Chondrocyte (in vitro differentiated cells): ENCODE measurements at regions not wholly inside any gene's neighbourhood (a gene's known extent, or its start where the extent isn't known, plus 50 kb on each side); places are given as distances from the start of the nearest gene placed in this dataset.

Source experiments
- DNase-seq: peaks from one replicate; pipeline ENCODE4 v3.0.0; 2021; ENCODE audit warnings: mixed read lengths, low spot score
- H3K27ac Mint-ChIP-seq: one replicate; pipeline ENCODE4 v1.8.0; 2021; ENCODE audit warnings: mild to moderate bottlenecking, moderate library complexity, mixed read lengths; ENCODE audit not compliant: unreplicated experiment
- H3K27me3 Mint-ChIP-seq: 2 replicates; pipeline ENCODE4 v1.8.0; 2021; ENCODE audit warnings: low read depth, mixed read lengths
- H3K36me3 Mint-ChIP-seq: 2 replicates; pipeline ENCODE4 v1.8.0; 2021; ENCODE audit warnings: low read depth, mixed read lengths
- H3K4me1 Mint-ChIP-seq: 2 replicates; pipeline ENCODE4 v1.8.0; 2021; ENCODE audit warnings: low read depth, mild to moderate bottlenecking, mixed read lengths
- H3K4me3 Mint-ChIP-seq: one replicate; pipeline ENCODE4 v1.8.0; 2021; ENCODE audit warnings: mild to moderate bottlenecking, moderate library complexity, mixed read lengths; ENCODE audit not compliant: unreplicated experiment
- H3K9me3 Mint-ChIP-seq: 2 replicates; pipeline ENCODE4 v1.8.0; 2021; ENCODE audit warnings: low read depth, mixed read lengths
- TF ChIP-seq, protein P1 (sequence below): fragments of 200-600 bp; sonication (generic); IDR thresholded peaks from 2 replicates; pipeline ENCODE4 v1.5.0; 2021; ENCODE audit warnings: antibody characterized with exemption, mild to moderate bottlenecking, moderate library complexity

DNA sequence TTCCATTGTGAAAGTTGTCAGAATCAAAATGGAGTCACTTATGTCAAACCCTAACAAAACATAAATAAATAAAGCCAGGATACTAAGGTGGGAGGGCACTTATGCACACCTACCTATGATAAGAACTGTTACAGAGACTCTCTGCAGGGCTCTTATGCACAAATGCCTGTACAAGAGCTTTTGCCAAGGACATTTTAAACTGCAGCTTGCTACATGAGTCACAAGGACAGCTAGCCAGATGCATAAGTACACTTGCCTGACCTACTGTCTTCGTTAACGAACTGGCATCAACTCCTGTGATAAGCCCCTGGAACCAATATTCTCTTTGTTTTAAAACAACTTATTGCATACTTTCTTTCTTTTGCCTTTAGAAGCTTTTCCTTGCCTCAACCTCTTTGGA, 152.9 kb upstream of the SPEF2 start:
- Mint-ChIP-seq H3K9me3 (peaks cover 3% of the 10 kb centered on the region), H3K36me3 (no peaks in the 10 kb centered on the region), H3K27ac (no peak overlapping the region), H3K4me1 (peaks cover 3% of the 10 kb centered on the region), H3K27me3 (no peaks in the 10 kb centered on the region), H3K4me3 (no peak overlapping the region)
- TF ChIP-seq, protein P1, sequence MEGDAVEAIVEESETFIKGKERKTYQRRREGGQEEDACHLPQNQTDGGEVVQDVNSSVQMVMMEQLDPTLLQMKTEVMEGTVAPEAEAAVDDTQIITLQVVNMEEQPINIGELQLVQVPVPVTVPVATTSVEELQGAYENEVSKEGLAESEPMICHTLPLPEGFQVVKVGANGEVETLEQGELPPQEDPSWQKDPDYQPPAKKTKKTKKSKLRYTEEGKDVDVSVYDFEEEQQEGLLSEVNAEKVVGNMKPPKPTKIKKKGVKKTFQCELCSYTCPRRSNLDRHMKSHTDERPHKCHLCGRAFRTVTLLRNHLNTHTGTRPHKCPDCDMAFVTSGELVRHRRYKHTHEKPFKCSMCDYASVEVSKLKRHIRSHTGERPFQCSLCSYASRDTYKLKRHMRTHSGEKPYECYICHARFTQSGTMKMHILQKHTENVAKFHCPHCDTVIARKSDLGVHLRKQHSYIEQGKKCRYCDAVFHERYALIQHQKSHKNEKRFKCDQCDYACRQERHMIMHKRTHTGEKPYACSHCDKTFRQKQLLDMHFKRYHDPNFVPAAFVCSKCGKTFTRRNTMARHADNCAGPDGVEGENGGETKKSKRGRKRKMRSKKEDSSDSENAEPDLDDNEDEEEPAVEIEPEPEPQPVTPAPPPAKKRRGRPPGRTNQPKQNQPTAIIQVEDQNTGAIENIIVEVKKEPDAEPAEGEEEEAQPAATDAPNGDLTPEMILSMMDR: no peak
- DNase-seq: no peak

DNA sequence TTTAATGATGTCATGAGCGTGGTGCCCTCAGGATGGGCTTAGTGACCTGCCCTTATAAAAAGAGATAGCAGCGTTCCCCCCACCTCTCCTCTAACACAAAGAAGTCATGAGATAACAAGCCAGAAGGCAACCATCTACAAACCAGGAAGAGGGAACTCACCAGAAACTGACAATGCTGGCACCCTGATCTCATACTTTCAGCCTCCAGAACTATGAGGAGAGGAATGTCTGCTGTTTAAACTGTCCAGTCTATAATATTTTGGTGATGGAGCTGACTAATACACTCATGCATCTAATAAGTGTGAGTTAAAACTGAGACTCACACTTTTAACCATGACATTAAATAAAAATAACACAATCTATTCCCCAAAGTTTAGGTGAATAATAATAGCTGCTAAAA, 156.1 kb upstream of the SPEF2 start:
- Mint-ChIP-seq H3K27ac (no peak overlapping the region), H3K36me3 (no peaks in the 10 kb centered on the region), H3K4me1 (peaks cover 3% of the 10 kb centered on the region), H3K27me3 (no peaks in the 10 kb centered on the region), H3K4me3 (no peak overlapping the region), H3K9me3 (peaks cover 7% of the 10 kb centered on the region)
- DNase-seq: no peak
- TF ChIP-seq, protein P1: no peak

DNA sequence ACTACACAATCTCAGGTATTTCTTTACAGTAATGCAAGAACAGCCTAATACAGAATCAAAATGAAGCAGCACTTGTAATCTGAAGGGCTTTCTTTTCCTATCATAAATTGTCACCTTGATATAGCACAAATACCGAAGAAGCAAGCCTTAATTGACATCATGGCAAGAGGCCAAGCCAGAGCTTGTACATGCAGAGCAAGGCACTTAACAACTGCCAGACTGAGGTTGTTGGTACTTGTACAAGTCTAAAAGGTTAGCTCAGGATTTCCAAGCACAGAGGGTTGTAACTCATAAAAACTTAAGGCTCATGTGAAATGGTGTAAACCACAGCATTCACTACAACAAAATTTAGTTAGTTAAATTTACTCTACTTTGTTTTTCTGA, 158.8 kb upstream of the SPEF2 start:
- peaks cover 4% of the 10 kb centered on the region for H3K9me3 Mint-ChIP-seq
- H3K27ac Mint-ChIP-seq: no peak overlapping the region
- no peaks in the 10 kb centered on the region for H3K27me3 Mint-ChIP-seq
- peaks cover 3% of the 10 kb centered on the region for H3K4me1 Mint-ChIP-seq
- no peak for DNase-seq
- no peak overlapping the region for H3K4me3 Mint-ChIP-seq
- TF ChIP-seq, protein P1: no peak
- H3K36me3 Mint-ChIP-seq: no peaks in the 10 kb centered on the region

DNA sequence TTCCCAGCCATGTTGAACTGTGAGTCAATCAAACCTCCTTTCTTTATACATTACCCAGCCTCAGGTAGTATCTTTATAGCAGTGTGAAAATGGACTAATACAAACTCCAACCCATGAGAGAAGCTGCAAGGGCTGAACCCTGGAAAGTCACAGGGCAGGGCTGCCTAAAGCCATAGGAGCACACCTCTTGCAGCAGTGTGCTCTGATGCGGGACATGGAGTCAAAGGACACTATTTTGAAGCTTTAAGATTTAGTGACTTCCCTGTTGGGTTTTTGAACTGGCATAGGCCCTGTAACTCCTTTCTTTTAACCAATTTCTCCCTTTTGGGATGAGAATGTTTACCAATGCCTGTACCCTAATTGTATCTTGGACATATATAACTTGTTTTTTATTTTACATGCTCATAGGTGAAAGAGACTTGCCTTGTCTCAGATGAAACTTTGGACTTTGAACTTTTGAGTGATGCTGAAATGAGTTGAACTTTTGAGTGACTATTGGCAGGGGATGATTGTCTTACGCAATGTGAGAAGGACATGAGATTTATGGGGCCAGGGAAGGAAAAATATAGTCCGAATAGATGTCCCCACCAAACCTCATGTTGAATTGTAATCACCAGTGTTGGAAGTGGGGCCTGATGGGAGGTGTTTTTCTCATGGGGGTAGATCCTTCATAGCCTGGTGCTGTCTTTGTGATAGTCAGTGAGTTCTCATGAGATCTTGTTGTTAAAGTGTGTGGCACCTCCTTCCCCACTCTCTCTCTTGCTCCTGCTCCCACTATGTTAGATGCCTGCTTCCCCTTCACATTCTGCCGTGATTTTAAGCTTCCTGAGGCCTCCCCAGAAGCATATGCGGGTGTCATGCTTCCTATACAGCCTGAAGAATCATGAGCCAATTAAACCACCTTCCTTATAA, 159.5 kb upstream of the SPEF2 start:
- Mint-ChIP-seq H3K27me3 (no peaks in the 10 kb centered on the region), H3K4me1 (peaks cover 3% of the 10 kb centered on the region), H3K27ac (no peak overlapping the region), H3K36me3 (no peaks in the 10 kb centered on the region), H3K4me3 (no peak overlapping the region), H3K9me3 (peaks cover 4% of the 10 kb centered on the region)
- TF ChIP-seq, protein P1: no peak
- DNase-seq: no peak

DNA sequence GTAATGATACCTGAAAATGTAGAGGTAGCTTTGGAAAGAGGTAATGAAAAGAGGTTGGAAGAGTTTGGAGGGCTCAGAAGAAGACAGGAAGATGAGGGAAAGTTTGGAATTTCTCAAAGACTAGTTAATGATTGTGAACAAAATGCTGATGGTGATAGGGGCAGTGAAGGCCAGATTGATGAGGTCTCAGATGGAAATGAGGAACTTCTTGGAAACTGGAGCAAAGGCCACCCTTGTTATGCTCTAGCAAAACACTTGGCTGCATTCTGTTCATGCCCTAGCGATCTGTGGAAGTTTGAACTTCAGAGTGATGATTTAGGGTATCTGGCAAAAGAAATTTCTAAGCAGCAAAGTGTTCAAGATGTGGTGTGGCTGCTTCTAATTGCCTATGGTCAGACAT, 161.2 kb upstream of the SPEF2 start:
- H3K9me3 Mint-ChIP-seq: peaks cover 4% of the 10 kb centered on the region
- no peaks in the 10 kb centered on the region for H3K36me3 Mint-ChIP-seq
- H3K27ac Mint-ChIP-seq: no peak overlapping the region
- DNase-seq: no peak
- no peaks in the 10 kb centered on the region for H3K27me3 Mint-ChIP-seq
- H3K4me1 Mint-ChIP-seq: peaks cover 2% of the 10 kb centered on the region
- H3K4me3 Mint-ChIP-seq: no peak overlapping the region
- TF ChIP-seq, protein P1: no peak
